HG02852 (cell line): ENCODE measurements at regions not wholly inside any gene's neighbourhood (a gene's known extent, or its start where the extent isn't known, plus 50 kb on each side); places are given as distances from the start of the nearest gene placed in this dataset.
"Not testable (repeated sequence)": the region's sequence is repeated elsewhere in the genome, so short reads cannot be mapped to it uniquely, and the experiment has no call there.

Experiments
- ATAC-seq: cut with Tn5 transposase; IDR thresholded peaks from one replicate; pipeline ENCODE4 v1.9.1; 2021; ENCODE audit warnings: mild to moderate bottlenecking, moderate library complexity; ENCODE audit not compliant: unreplicated experiment

GRCh38 chr2:120513776-120514357 lies 167.9 kb downstream of the INHBB start:
- ATAC-seq: no peak

GRCh38 chr2:120514521-120514920 lies 168.6 kb downstream of the INHBB start:
- ATAC-seq: no peak

- ATAC-seq: not testable (repeated sequence)
Measured at GRCh38 chr2:120515066-120515758, 169.3 kb downstream of the INHBB start.

GRCh38 chr2:120515759-120516678 lies 170.1 kb downstream of the INHBB start:
- ATAC-seq: no peak

- no peak for ATAC-seq
Measured at GRCh38 chr2:120516679-120517314, 170.9 kb downstream of the INHBB start.

- ATAC-seq: no peak
Measured at GRCh38 chr2:120517751-120518469, 172.0 kb downstream of the INHBB start.

GRCh38 chr2:120518819-120519218 lies 172.9 kb downstream of the INHBB start:
- no peak for ATAC-seq

GRCh38 chr2:120519469-120519868 lies 173.5 kb downstream of the INHBB start:
- no peak for ATAC-seq

GRCh38 chr2:120520454-120520853 lies 174.5 kb downstream of the INHBB start:
- ATAC-seq: no peak

GRCh38 chr2:120520929-120521912 lies 175.3 kb downstream of the INHBB start:
- ATAC-seq: no peak

GRCh38 chr2:120522151-120522751 lies 176.3 kb downstream of the INHBB start:
- no peak for ATAC-seq

- ATAC-seq: no peak
Measured at GRCh38 chr2:120523766-120524165, 177.8 kb downstream of the INHBB start.

GRCh38 chr2:120524174-120524573 lies 178.2 kb downstream of the INHBB start:
- no peak for ATAC-seq

- no peak for ATAC-seq
Measured at GRCh38 chr2:120525056-120526046, 179.4 kb downstream of the INHBB start.

- ATAC-seq: no peak
Measured at GRCh38 chr2:120526047-120526562, 180.2 kb downstream of the INHBB start.

- ATAC-seq: no peak
Measured at GRCh38 chr2:120526997-120527945, 181.3 kb downstream of the INHBB start.
